Pulmonary artery endothelial cell (primary cell): ENCODE measurements at regions not wholly inside any gene's neighbourhood (a gene's known extent, or its start where the extent isn't known, plus 50 kb on each side); places are given as distances from the start of the nearest gene placed in this dataset.
A peak's percentile ranks its signal among the peaks of the same experiment; 100 is the strongest.

ENCODE experiments used
- DNase-seq: peaks from one replicate; pipeline ENCODE4 v3.0.0-alpha.2; 2011; ENCODE audit warnings: low read depth, low spot score

- DNase-seq, result no peak
Observed at GRCh38 chr20:4513720-4514119, 172.5 kb upstream of the PRNP start.

GRCh38 chr20:4512891-4513550, 173.2 kb upstream of the PRNP start:
- peak; percentile 87 for DNase-seq

- DNase-seq, result no peak
Observed at GRCh38 chr20:4511776-4512175, 174.5 kb upstream of the PRNP start.

GRCh38 chr20:4509825-4510522, 176.3 kb upstream of the PRNP start:
- no peak for DNase-seq

- no peak for DNase-seq
Observed at GRCh38 chr20:4508773-4509172, 177.5 kb upstream of the PRNP start.

GRCh38 chr20:4507288-4507719, 179.0 kb upstream of the PRNP start:
- peak; percentile 83 for DNase-seq

- no peak for DNase-seq
Observed at GRCh38 chr20:4504814-4505213, 181.4 kb upstream of the PRNP start.

- DNase-seq, result no peak
Observed at GRCh38 chr20:4502756-4503155, 183.5 kb upstream of the PRNP start.

- no peak for DNase-seq
Observed at GRCh38 chr20:4493386-4493785, 192.9 kb upstream of the PRNP start.

GRCh38 chr20:4491643-4492042, 194.6 kb upstream of the PRNP start:
- DNase-seq, result no peak

- DNase-seq, result no peak
Observed at GRCh38 chr20:4490606-4491280, 195.5 kb upstream of the PRNP start.

- DNase-seq, result no peak
Observed at GRCh38 chr20:4490045-4490444, 196.2 kb upstream of the PRNP start.

GRCh38 chr20:4488407-4489339, 197.6 kb upstream of the PRNP start:
- DNase-seq, result no peak

- DNase-seq, result no peak
Observed at GRCh38 chr20:4484379-4484997, 201.8 kb upstream of the PRNP start.

- DNase-seq, result no peak
Observed at GRCh38 chr20:4483961-4484360, 202.3 kb upstream of the PRNP start.

- DNase-seq, result no peak
Observed at GRCh38 chr20:4483486-4483885, 202.8 kb upstream of the PRNP start.

- DNase-seq, result no peak
Observed at GRCh38 chr20:4480104-4480503, 206.2 kb upstream of the PRNP start.

- no peak for DNase-seq
Observed at GRCh38 chr20:4476903-4477500, 209.3 kb upstream of the PRNP start.

- DNase-seq, result no peak
Observed at GRCh38 chr20:4472906-4473305, 213.3 kb upstream of the PRNP start.

- no peak for DNase-seq
Observed at GRCh38 chr20:4471221-4471620, 215.0 kb upstream of the PRNP start.

- DNase-seq, result no peak
Observed at GRCh38 chr20:4470375-4470774, 215.9 kb upstream of the PRNP start.
